HL-60 (cell line): ENCODE measurements at regions not wholly inside any gene's neighbourhood (a gene's known extent, or its start where the extent isn't known, plus 50 kb on each side); places are given as distances from the start of the nearest gene placed in this dataset.

Source experiments
- DNase-seq, 2 experiments: peaks; one replicate each; pipeline ENCODE4 v3.0.0-alpha.2; 2010 to 2020; ENCODE audit warnings: low read depth in 1 of 2, low spot score in 1 of 2
- H3K27ac ChIP-seq: fragments of 250-450 bp; sonication (Bioruptor Pico); replicated peaks from 2 replicates; pipeline ENCODE4 v1.5.1; 2020; ENCODE audit warnings: mild to moderate bottlenecking, moderate library complexity
- H3K27me3 ChIP-seq: fragments of 250-450 bp; sonication (Bioruptor Pico); 2 replicates; pipeline ENCODE4 v1.5.1; 2021; ENCODE audit warnings: mild to moderate bottlenecking, moderate library complexity; ENCODE audit not compliant: insufficient read depth, poor library complexity, severe bottlenecking
- H3K4me3 ChIP-seq: replicated peaks from 2 replicates; pipeline ENCODE4 v1.5.1; 2011; ENCODE audit warnings: mild to moderate bottlenecking, control low read depth, low read length; ENCODE audit not compliant: insufficient read depth
- CTCF ChIP-seq: IDR thresholded peaks from one replicate; pipeline ENCODE4 v1.5.1; 2011; ENCODE audit warnings: low read length, control low read depth, inconsistent platforms; ENCODE audit not compliant: insufficient read depth
- GABPA ChIP-seq: IDR thresholded peaks from 2 replicates; pipeline ENCODE4 v1.6.1; 2012; ENCODE audit warnings: low read depth
- POLR2AphosphoS5 ChIP-seq: IDR thresholded peaks from 2 replicates; pipeline ENCODE4 v1.6.1; 2012; ENCODE audit warnings: low read depth
- REST ChIP-seq: IDR thresholded peaks from 2 replicates; pipeline ENCODE4 v1.6.1; 2012; ENCODE audit warnings: low read depth; ENCODE audit not compliant: insufficient replicate concordance
- SPI1 ChIP-seq: IDR thresholded peaks from 2 replicates; pipeline ENCODE4 v1.6.1; 2012; ENCODE audit warnings: low read depth, mild to moderate bottlenecking, borderline replicate concordance

GRCh38 chr4:14701896-14702295, 300.4 kb upstream of the CPEB2 start:
- H3K4me3 ChIP-seq: no peak overlapping the region
- no peak for TF ChIP-seq POLR2AphosphoS5
- no peak for TF ChIP-seq GABPA
- no peak for TF ChIP-seq SPI1
- no peak for TF ChIP-seq REST
- TF ChIP-seq CTCF: no peak
- no peaks in the 10 kb centered on the region for H3K27me3 ChIP-seq
- H3K27ac ChIP-seq: no peak overlapping the region
- DNase-seq: no peak

- no peaks in the 10 kb centered on the region for H3K27me3 ChIP-seq
- H3K4me3 ChIP-seq: no peak overlapping the region
- DNase-seq: no peak
- TF ChIP-seq CTCF (no peak), POLR2AphosphoS5 (no peak), SPI1 (no peak), GABPA (no peak), REST (no peak)
- H3K27ac ChIP-seq: no peak overlapping the region
Measured at GRCh38 chr4:14708574-14708973, 293.7 kb upstream of the CPEB2 start.

- TF ChIP-seq SPI1 (no peak), POLR2AphosphoS5 (no peak), CTCF (no peak), GABPA (no peak), REST (no peak)
- H3K4me3 ChIP-seq: no peak overlapping the region
- no peak overlapping the region for H3K27ac ChIP-seq
- no peaks in the 10 kb centered on the region for H3K27me3 ChIP-seq
- no peak for DNase-seq
Measured at GRCh38 chr4:14711259-14711658, 291.0 kb upstream of the CPEB2 start.
